ENCODE measurements at regions not wholly inside any gene's neighbourhood (a gene's known extent, or its start where the extent isn't known, plus 50 kb on each side); places are given as distances from the start of the nearest gene placed in this dataset.

- no peak for DNase-seq
These were observed 327.9 kb downstream of the TTLL7 start for GRCh38 chr1:83670909-83671565.

- no peak for DNase-seq
These were observed 357.0 kb downstream of the TTLL7 start for GRCh38 chr1:83641796-83642443.

- no peak for DNase-seq
These were observed 357.7 kb downstream of the TTLL7 start for GRCh38 chr1:83641206-83641658.

GRCh38 chr1:83639785-83640184 is 359.1 kb downstream of the TTLL7 start:
- DNase-seq, result no peak

GRCh38 chr1:83637586-83637985 is 361.3 kb downstream of the TTLL7 start:
- DNase-seq, result no peak

- DNase-seq, result no peak
These were observed 361.9 kb downstream of the TTLL7 start for GRCh38 chr1:83637009-83637408.

- DNase-seq, result peak; percentile 18 to 31
These were observed 366.0 kb downstream of the TTLL7 start for GRCh38 chr1:83632906-83633305.

- no peak for DNase-seq
These were observed 367.1 kb downstream of the TTLL7 start for GRCh38 chr1:83631851-83632250.

- DNase-seq, result no peak
These were observed 371.9 kb downstream of the TTLL7 start for GRCh38 chr1:83627045-83627444.

- DNase-seq, result no peak
These were observed 372.3 kb downstream of the TTLL7 start for GRCh38 chr1:83626603-83627002.

GRCh38 chr1:83625646-83626045 is 373.3 kb downstream of the TTLL7 start:
- no peak for DNase-seq

GRCh38 chr1:83620016-83620415 is 378.9 kb downstream of the TTLL7 start:
- no peak for DNase-seq

- DNase-seq, result no peak
These were observed 379.6 kb downstream of the TTLL7 start for GRCh38 chr1:83619170-83619896.

- DNase-seq, result no peak
These were observed 381.0 kb downstream of the TTLL7 start for GRCh38 chr1:83617883-83618282.

GRCh38 chr1:83615370-83615769 is 383.6 kb downstream of the TTLL7 start:
- DNase-seq, result no peak

GRCh38 chr1:83606416-83606955 is 392.4 kb downstream of the TTLL7 start:
- DNase-seq, result no peak

- DNase-seq, result no peak
These were observed 402.6 kb downstream of the TTLL7 start for GRCh38 chr1:83596331-83596730.

GRCh38 chr1:83593073-83593472 is 405.9 kb downstream of the TTLL7 start:
- no peak for DNase-seq

- no peak for DNase-seq
These were observed 410.8 kb downstream of the TTLL7 start for GRCh38 chr1:83588140-83588539.

- DNase-seq, result peak in 1 of 2 donors; percentile 15
These were observed 415.4 kb downstream of the TTLL7 start for GRCh38 chr1:83583351-83584014.

GRCh38 chr1:83581747-83582146 is 417.2 kb downstream of the TTLL7 start:
- no peak for DNase-seq

GRCh38 chr1:83574791-83575190 is 424.1 kb downstream of the TTLL7 start:
- no peak for DNase-seq

- no peak for DNase-seq
These were observed 425.2 kb downstream of the TTLL7 start for GRCh38 chr1:83573776-83574175.
